Naive B cell (primary cell): ENCODE measurements at regions not wholly inside any gene's neighbourhood (a gene's known extent, or its start where the extent isn't known, plus 50 kb on each side); places are given as distances from the start of the nearest gene placed in this dataset.

ENCODE experiments used
- ATAC-seq, 2 donors: fragments of 150-1000 bp; cut with Tn5 transposase; 2 replicates each; pipeline ENCODE4 v1.10.0; 2021; ENCODE audit warnings: low read depth in 2 of 2, mild to moderate bottlenecking in 2 of 2, moderate library complexity in 2 of 2
- DNase-seq: peaks from one replicate; pipeline ENCODE4 v3.0.0; 2022
- H3K27ac Mint-ChIP-seq, 6 donors: one replicate each; pipeline ENCODE4 v1.8.0; 2020 to 2022; ENCODE audit warnings: mild to moderate bottlenecking in 6 of 6, mixed read lengths in 6 of 6, moderate library complexity in 5 of 6, inconsistent platforms in 2 of 6
- H3K27me3 Mint-ChIP-seq, 3 donors: one replicate each; pipeline ENCODE4 v1.8.0; 2021 to 2022; ENCODE audit warnings: mixed read lengths in 3 of 3, mild to moderate bottlenecking in 1 of 3
- H3K36me3 Mint-ChIP-seq, 2 donors: one replicate each; pipeline ENCODE4 v1.8.0; 2020 to 2022; ENCODE audit warnings: mixed read lengths in 2 of 2, inconsistent platforms in 1 of 2, mild to moderate bottlenecking in 1 of 2
- H3K4me1 Mint-ChIP-seq, 3 donors: one replicate each; pipeline ENCODE4 v1.8.0; 2020 to 2022; ENCODE audit warnings: mixed read lengths in 3 of 3, inconsistent platforms in 1 of 3, mild to moderate bottlenecking in 1 of 3, moderate library complexity in 1 of 3
- H3K4me3 Mint-ChIP-seq, 8 donors: one replicate each; pipeline ENCODE4 v1.8.0; 2020 to 2022; ENCODE audit warnings: mild to moderate bottlenecking in 8 of 8, mixed read lengths in 8 of 8, moderate library complexity in 8 of 8, inconsistent platforms in 2 of 8
- H3K9me3 Mint-ChIP-seq, 7 donors: one replicate each; pipeline ENCODE4 v1.8.0; 2020 to 2022; ENCODE audit warnings: mixed read lengths in 7 of 7, mild to moderate bottlenecking in 5 of 7, inconsistent platforms in 2 of 7, moderate library complexity in 1 of 7

DNA sequence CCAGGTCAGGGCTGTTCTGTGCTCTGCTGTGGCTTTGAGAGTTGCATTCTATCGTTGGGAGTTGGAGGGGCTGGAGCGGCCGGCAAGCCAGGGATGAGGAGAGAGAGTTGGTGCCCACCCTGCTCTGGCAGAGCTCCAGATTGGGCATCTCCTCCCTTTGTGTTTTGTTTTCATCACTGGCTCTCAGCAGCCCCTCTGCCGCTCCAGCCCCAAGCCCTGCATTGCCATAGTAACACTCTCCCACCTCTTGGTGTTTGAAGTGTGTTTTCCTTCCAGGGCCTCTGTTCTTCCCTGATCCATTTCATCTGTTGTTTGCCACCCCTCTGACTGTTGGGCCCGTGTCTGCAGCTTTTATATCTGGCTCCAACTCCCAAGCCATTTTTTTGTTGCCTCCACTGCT is 152.7 kb downstream of the URB2 start:
- H3K27me3 Mint-ChIP-seq: peaks cover 0 to 6% (median 4%) of the 10 kb centered on the region in 3 donors
- H3K27ac Mint-ChIP-seq: no peak overlapping the region
- peak overlapping the region in 1 of 8 donors; percentile 80 for H3K4me3 Mint-ChIP-seq
- no peak for ATAC-seq
- peaks cover 0 to 2% (median 0%) of the 10 kb centered on the region in 7 donors for H3K9me3 Mint-ChIP-seq
- DNase-seq: no peak
- H3K36me3 Mint-ChIP-seq: no peaks in the 10 kb centered on the region
- peaks cover 0 to 2% (median 1%) of the 10 kb centered on the region in 3 donors for H3K4me1 Mint-ChIP-seq

DNA sequence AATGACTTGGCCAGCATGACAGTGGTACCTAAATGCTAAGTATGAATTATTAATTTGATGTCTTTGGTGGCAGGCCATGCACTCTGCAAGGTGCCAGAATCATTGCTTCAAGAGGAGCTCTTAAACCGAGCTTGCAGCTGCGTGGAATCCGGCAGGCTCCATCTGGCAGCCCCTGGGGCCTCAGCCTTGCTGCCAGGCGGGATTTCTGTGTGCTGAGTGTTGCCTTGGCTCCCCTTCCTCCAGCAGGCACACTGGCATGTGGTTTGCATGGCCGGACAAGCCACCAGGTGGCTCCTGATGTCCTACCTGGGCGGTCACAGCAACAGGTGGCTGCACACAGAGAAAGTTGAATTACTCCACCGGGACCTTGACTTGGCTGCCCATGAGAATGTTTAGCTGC is 155.4 kb downstream of the URB2 start:
- peaks cover 0 to 1% (median 0%) of the 10 kb centered on the region in 3 donors for H3K4me1 Mint-ChIP-seq
- no peak overlapping the region for H3K27ac Mint-ChIP-seq
- no peak for DNase-seq
- ATAC-seq: no peak
- H3K9me3 Mint-ChIP-seq: peaks cover 0 to 2% (median 0%) of the 10 kb centered on the region in 7 donors
- H3K4me3 Mint-ChIP-seq: no peak overlapping the region
- H3K36me3 Mint-ChIP-seq: no peaks in the 10 kb centered on the region
- H3K27me3 Mint-ChIP-seq: peaks cover 0 to 6% (median 0%) of the 10 kb centered on the region in 3 donors

DNA sequence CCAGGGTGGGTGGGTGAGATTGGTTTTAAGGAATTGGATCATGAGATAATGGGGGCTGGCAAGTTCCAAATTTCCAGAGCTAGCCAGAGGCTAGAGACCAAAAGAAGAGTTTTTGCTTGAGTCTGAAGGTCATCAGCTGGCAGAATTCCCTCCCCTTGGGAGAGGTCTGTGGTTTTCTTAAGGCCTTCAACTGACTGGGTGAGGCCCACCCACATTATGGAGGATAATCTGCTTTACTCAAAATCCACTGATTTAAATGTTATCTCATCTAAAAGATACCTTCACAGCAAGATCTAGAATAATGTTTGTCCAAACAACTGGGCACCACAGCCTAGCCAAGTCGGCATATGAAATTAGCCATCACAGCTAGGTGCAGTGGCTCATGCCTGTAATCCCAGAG is 156.4 kb downstream of the URB2 start:
- Mint-ChIP-seq H3K4me1 (peaks cover 0 to 1% (median 0%) of the 10 kb centered on the region in 3 donors), H3K27me3 (peaks cover 0 to 7% (median 0%) of the 10 kb centered on the region in 3 donors), H3K36me3 (no peaks in the 10 kb centered on the region), H3K9me3 (peaks cover 0 to 2% (median 0%) of the 10 kb centered on the region in 7 donors), H3K4me3 (no peak overlapping the region), H3K27ac (peak overlapping the region in 1 of 6 donors; percentile 3)
- ATAC-seq: no peak
- no peak for DNase-seq

DNA sequence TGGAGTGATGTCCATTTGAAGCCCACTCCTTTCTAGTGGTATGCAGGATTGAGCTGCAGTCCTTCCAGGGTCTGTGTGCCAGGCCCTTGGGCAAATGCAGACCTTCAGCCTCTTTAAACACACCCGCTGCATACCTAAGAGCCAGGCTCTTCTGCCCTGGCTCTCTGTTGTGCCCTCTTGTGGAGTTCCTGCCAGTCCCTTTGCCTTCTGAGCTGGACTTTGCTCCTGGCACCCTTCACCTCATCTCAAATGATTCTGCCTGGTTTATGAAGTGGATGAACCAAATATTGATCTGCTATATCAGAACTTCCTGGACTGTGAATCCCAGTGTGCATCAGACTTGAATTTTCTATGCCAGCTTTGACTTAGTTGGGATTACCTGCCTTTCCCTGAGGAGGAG is 158.8 kb downstream of the URB2 start:
- H3K27ac Mint-ChIP-seq: no peak overlapping the region
- DNase-seq (no peak), ATAC-seq (no peak)
- H3K4me3 Mint-ChIP-seq: no peak overlapping the region
- H3K9me3 Mint-ChIP-seq: peaks cover 0 to 7% (median under 1%) of the 10 kb centered on the region in 7 donors
- H3K36me3 Mint-ChIP-seq: no peaks in the 10 kb centered on the region
- peaks cover 0 to 1% (median 0%) of the 10 kb centered on the region in 3 donors for H3K4me1 Mint-ChIP-seq
- peaks cover 0 to 14% (median 0%) of the 10 kb centered on the region in 3 donors for H3K27me3 Mint-ChIP-seq

DNA sequence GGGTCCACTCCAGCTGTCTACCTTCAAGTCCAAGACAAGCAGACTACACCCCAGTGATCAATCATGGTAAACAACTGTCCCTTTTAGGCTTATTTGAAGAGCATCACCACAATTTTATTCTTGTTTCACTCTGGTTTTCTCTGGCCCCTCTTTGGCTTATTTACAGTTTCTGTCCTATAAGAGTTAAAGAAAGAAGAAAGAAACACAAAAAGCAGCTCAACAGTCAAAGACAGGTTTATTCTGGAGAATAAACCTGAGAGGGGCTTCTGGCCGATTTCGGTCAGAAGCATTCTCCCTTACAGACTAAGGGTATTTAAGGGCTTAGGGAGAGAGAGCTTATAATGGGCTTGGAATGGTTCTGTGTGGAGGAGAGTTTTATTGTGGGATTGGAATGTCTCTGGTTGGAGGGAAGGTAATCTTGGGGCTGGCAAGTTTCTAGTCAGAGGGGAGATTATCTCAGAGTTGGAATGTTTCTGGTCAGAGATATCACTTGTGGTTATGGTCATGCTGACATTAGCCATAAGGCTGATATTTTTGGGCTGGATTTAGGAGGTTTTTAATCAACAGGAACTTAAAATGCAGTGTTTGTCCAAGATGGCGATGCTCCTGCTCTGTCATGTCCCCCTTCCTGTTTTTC is 161.0 kb downstream of the URB2 start:
- no peaks in the 10 kb centered on the region for H3K4me1 Mint-ChIP-seq
- peaks cover 6 to 29% (median 21%) of the 10 kb centered on the region in 7 donors for H3K9me3 Mint-ChIP-seq
- no peak overlapping the region for H3K27ac Mint-ChIP-seq
- no peak overlapping the region for H3K4me3 Mint-ChIP-seq
- no peak for ATAC-seq
- DNase-seq: no peak
- H3K27me3 Mint-ChIP-seq: peaks cover 0 to 14% (median 0%) of the 10 kb centered on the region in 3 donors
- peaks cover 6 to 12% of the 10 kb centered on the region in 2 donors for H3K36me3 Mint-ChIP-seq

DNA sequence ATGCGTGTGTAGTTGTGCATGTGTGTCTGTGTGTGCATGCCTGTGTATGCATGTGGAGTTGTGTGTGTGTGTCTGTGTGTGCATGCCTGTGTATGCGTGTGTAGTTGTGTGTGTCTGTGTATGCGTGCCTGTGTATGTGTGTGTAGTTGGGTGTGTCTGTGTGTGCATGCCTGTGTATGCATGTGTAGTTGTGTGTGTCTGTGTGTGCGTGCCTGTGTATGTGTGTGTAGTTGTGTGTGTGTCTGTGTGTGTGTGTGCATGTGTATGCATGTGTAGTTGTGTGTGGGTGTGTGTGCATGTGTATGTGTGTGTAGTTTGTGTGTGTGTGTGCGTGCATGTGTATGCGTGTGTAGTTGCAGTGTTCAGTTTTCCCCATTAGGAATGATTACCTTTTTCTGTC is 162.0 kb downstream of the URB2 start:
- Mint-ChIP-seq H3K4me3 (no peak overlapping the region), H3K27me3 (peaks cover 0 to 14% (median 0%) of the 10 kb centered on the region in 3 donors), H3K4me1 (no peaks in the 10 kb centered on the region), H3K36me3 (peaks cover 6 to 13% of the 10 kb centered on the region in 2 donors), H3K9me3 (peaks cover 6 to 31% (median 21%) of the 10 kb centered on the region in 7 donors), H3K27ac (peak overlapping the region in 2 of 6 donors; percentile 26 to 77)
- ATAC-seq: no peak
- no peak for DNase-seq

DNA sequence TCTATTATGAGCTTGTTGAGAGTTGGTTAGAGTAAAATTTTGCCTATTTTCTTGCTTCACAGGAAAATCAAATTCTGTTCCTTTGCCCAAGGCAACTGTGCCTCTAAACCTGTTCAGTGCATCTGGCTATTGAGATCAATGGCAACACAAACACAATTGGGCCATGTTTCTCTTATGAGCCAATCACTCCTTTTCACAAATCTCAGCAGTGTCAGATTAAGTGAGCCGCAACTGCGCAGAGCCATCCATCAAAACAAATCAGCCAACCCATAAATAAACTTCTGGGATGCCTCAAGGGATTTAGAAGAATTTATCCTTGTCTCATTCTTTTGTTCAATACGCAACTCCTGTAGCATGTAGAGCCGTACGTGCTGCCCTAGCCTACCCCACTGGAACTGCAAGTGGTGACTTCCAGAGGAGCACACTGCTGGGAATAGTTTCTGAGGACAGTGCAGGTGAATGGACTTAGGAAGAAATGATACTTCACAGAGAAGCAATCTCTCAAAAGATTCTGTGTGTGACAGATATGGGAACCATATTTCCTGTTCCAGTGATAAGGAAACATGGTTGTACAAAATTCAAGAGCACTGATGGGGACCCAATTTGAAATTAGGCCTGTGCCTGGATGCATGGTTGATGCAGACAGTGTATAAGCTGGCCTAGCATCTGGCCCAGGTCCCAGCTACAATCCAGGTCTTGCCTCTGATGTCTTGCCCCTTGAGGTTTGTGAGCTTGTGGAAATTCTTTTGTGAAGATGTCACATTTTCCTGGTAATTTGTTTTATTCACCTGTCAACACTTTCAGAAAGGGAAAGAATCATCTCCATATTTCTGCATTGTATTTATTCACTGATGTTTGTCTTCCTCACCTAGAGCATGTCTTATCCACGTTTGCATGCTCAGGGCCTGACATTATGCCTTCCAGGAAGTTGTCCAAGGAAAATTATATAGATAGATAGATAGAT is 166.2 kb downstream of the URB2 start:
- H3K9me3 Mint-ChIP-seq: peaks cover 6 to 31% (median 21%) of the 10 kb centered on the region in 7 donors
- no peak overlapping the region for H3K27ac Mint-ChIP-seq
- H3K4me3 Mint-ChIP-seq: no peak overlapping the region
- H3K36me3 Mint-ChIP-seq: peaks cover 6 to 13% of the 10 kb centered on the region in 2 donors
- peaks cover 0 to 35% (median 6%) of the 10 kb centered on the region in 3 donors for H3K27me3 Mint-ChIP-seq
- H3K4me1 Mint-ChIP-seq: no peaks in the 10 kb centered on the region
- no peak for ATAC-seq
- DNase-seq: no peak

DNA sequence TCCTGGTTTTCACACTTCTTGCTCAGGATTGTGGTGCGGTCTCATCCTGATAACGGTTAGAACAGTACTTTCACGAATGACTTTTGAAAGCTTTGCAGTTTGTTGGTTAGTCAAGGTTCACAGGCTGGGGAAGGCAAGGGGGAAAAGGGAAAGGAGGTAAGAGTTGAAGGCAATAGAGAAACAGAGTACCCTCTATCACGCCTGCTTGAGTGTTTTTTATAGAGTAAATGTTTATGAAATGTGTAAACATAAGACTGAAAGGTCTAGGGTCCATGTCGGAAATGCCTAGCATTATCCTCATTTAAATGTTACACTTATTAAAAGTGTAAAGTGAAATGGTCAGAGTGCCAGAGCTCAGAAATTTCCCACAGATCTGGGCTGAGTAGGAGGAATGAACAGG is 167.4 kb downstream of the URB2 start:
- Mint-ChIP-seq H3K4me3 (no peak overlapping the region), H3K9me3 (peaks cover 5 to 33% (median 21%) of the 10 kb centered on the region in 7 donors), H3K27me3 (peaks cover 0 to 27% (median 6%) of the 10 kb centered on the region in 3 donors), H3K36me3 (peaks cover 6 to 13% of the 10 kb centered on the region in 2 donors), H3K4me1 (no peaks in the 10 kb centered on the region), H3K27ac (no peak overlapping the region)
- DNase-seq (no peak), ATAC-seq (no peak)

DNA sequence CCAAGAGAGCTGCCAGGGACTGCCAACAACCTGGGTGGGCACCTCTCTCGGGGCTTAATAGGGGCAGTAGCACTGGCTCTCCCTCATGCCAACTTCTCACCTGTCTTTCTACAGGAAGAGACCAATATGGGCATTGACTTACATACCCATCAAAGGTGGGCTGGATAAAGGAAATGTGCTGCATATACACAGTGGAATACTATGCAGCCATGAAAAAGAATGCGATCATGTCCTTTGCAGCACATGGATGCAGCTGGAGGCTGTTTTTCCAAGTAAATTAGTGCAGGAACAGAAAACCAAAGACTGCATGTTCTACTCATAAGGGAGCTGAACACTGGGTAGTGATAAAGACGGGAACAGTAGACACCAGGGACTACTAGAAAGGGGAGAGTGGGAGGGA is 172.5 kb downstream of the URB2 start:
- peaks cover 0 to 6% (median 0%) of the 10 kb centered on the region in 7 donors for H3K9me3 Mint-ChIP-seq
- no peaks in the 10 kb centered on the region for H3K36me3 Mint-ChIP-seq
- H3K4me3 Mint-ChIP-seq: no peak overlapping the region
- DNase-seq: no peak
- no peak overlapping the region for H3K27ac Mint-ChIP-seq
- peaks cover 0 to 3% (median 0%) of the 10 kb centered on the region in 3 donors for H3K4me1 Mint-ChIP-seq
- peaks cover 0 to 22% (median 2%) of the 10 kb centered on the region in 3 donors for H3K27me3 Mint-ChIP-seq
- ATAC-seq: no peak

DNA sequence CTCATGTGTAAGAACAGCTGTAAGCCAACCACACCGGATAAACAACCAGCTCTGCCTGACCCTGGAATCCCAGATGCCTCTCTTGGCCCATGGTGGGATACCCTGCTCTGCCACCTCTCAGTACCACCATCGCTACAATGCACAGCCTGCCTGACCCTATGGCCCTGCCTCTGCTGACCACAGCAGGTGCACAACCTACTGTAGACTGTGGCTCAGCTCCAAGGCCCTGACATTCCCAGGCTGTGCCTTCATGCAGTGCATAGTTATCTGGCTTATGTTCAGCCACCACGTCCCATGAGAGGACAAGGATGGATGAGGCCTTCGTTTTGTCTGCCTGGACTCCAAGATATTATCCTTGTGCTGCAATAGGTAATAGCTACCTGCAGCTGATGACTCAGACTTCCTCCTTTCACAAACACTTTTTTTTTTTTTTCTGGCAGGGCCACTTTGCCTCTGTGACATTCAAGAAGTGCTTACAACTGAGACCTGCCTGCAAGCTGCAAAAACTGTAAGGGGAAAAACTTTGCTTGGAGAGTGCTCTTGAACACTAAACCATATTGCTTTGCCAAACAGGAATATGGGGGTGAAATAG is 177.7 kb downstream of the URB2 start:
- H3K9me3 Mint-ChIP-seq: peaks cover 0 to 26% (median 23%) of the 10 kb centered on the region in 7 donors
- no peak overlapping the region for H3K4me3 Mint-ChIP-seq
- no peak overlapping the region for H3K27ac Mint-ChIP-seq
- peaks cover under 1 to 5% (median 1%) of the 10 kb centered on the region in 3 donors for H3K27me3 Mint-ChIP-seq
- peaks cover 12 to 17% of the 10 kb centered on the region in 2 donors for H3K36me3 Mint-ChIP-seq
- no peak for ATAC-seq
- H3K4me1 Mint-ChIP-seq: peaks cover 0 to 3% (median 0%) of the 10 kb centered on the region in 3 donors
- DNase-seq: no peak

DNA sequence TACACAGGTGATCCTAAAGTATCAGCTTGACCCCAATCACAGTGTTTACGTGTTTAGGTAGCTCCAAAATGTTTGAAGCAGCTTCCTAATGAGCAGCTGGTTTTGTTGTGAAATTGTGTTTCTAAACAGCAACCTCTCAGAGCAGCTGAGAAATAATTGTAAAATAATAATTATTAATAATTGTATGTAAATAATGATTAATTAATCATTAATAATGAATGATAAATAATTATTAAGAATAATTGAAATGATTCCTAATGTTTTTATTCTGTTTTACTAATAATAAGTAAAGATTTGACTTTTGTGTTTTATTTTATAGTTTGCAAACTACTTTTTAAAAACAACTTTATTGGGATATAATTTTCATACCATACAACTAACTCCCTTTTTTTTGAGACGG is 182.2 kb downstream of the URB2 start:
- Mint-ChIP-seq H3K27ac (no peak overlapping the region), H3K4me3 (no peak overlapping the region), H3K27me3 (peaks cover 11 to 25% (median 24%) of the 10 kb centered on the region in 3 donors), H3K4me1 (peaks cover 0 to 2% (median 0%) of the 10 kb centered on the region in 3 donors), H3K36me3 (peaks cover 22 to 40% of the 10 kb centered on the region in 2 donors), H3K9me3 (peaks cover 5 to 54% (median 44%) of the 10 kb centered on the region in 7 donors)
- no peak for DNase-seq
- no peak for ATAC-seq

DNA sequence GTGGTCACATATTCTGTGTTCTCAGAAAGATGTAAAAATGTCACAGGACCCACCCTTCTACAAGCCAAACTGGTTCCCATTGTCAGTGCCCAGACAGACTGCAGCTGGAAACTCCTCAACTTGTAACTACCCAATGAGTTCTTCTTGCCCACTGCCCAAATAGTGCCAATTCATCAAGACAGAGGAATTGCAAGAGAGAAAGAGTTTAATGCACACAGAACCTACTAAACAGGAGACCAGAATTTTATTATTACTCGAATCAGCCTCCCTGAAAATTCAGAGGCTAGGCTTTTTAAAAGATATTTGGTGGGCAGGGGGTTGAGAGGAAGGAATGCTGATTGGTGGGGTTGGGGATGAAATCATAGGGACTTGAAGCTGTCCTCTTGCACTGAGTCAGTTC is 184.1 kb downstream of the URB2 start:
- H3K36me3 Mint-ChIP-seq: peaks cover 10 to 33% of the 10 kb centered on the region in 2 donors
- peaks cover 5 to 40% (median 34%) of the 10 kb centered on the region in 7 donors for H3K9me3 Mint-ChIP-seq
- peaks cover 16 to 25% (median 24%) of the 10 kb centered on the region in 3 donors for H3K27me3 Mint-ChIP-seq
- ATAC-seq (no peak), DNase-seq (no peak)
- no peak overlapping the region for H3K4me3 Mint-ChIP-seq
- H3K27ac Mint-ChIP-seq: no peak overlapping the region
- peaks cover 0 to 2% (median 0%) of the 10 kb centered on the region in 3 donors for H3K4me1 Mint-ChIP-seq

DNA sequence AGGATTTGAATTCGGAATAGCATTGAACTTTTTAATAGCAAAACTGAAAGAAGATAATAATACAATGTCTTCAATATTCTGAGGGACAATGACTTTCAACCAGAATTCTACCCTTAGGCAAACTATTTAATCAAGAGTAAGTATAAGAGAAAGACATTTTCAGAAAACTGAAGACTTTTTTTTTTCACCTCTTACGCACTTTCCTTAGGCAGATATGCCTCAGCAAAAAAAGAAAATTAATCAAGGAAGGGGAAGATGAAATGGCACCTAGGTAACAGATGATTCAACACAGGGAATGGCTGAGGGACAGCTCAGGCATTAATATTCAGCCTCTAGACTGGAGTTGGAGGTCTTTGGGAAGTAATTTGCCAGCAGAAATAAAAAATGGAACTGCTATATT is 184.9 kb downstream of the URB2 start:
- DNase-seq (no peak), ATAC-seq (no peak)
- Mint-ChIP-seq H3K36me3 (peaks cover 10 to 25% of the 10 kb centered on the region in 2 donors), H3K27ac (no peak overlapping the region), H3K4me3 (no peak overlapping the region), H3K9me3 (peaks cover 5 to 33% (median 25%) of the 10 kb centered on the region in 7 donors), H3K4me1 (peaks cover 0 to 2% (median 0%) of the 10 kb centered on the region in 3 donors), H3K27me3 (peaks cover 18 to 25% (median 24%) of the 10 kb centered on the region in 3 donors)
